HG03045 (cell line): ENCODE measurements at regions not wholly inside any gene's neighbourhood (a gene's known extent, or its start where the extent isn't known, plus 50 kb on each side); places are given as distances from the start of the nearest gene placed in this dataset.
"Not testable (repeated sequence)": the region's sequence is repeated elsewhere in the genome, so short reads cannot be mapped to it uniquely, and the experiment has no call there.

Source experiments
- ATAC-seq: cut with Tn5 transposase; IDR thresholded peaks from one replicate; pipeline ENCODE4 v1.9.1; 2021; ENCODE audit warnings: mild to moderate bottlenecking, moderate library complexity; ENCODE audit not compliant: unreplicated experiment

- no peak for ATAC-seq
These were observed 96.5 kb downstream of the PPIAL4G start for GRCh38 chr1:148386617-148387016.

GRCh38 chr1:148386031-148386398, 97.1 kb downstream of the PPIAL4G start:
- ATAC-seq: not testable (repeated sequence)

GRCh38 chr1:148385371-148386030, 97.6 kb downstream of the PPIAL4G start:
- ATAC-seq: no peak

GRCh38 chr1:148383966-148384365, 99.1 kb downstream of the PPIAL4G start:
- ATAC-seq: no peak

- ATAC-seq: no peak
These were observed 103.4 kb downstream of the PPIAL4G start for GRCh38 chr1:148379697-148380096.

- no peak for ATAC-seq
These were observed 104.0 kb downstream of the PPIAL4G start for GRCh38 chr1:148379170-148379500.

GRCh38 chr1:148377992-148378391, 105.1 kb downstream of the PPIAL4G start:
- ATAC-seq: not testable (repeated sequence)

GRCh38 chr1:148377045-148377444, 106.1 kb downstream of the PPIAL4G start:
- not testable (repeated sequence) for ATAC-seq

- no peak for ATAC-seq
These were observed 109.0 kb downstream of the PPIAL4G start for GRCh38 chr1:148374101-148374500.

- ATAC-seq: no peak
These were observed 109.7 kb downstream of the PPIAL4G start for GRCh38 chr1:148373192-148373925.

GRCh38 chr1:148372731-148373130, 110.4 kb downstream of the PPIAL4G start:
- ATAC-seq: no peak

- not testable (repeated sequence) for ATAC-seq
These were observed 110.9 kb downstream of the PPIAL4G start for GRCh38 chr1:148372051-148372726.

GRCh38 chr1:148371551-148371994, 111.5 kb downstream of the PPIAL4G start:
- ATAC-seq: not testable (repeated sequence)

GRCh38 chr1:148370661-148371060, 112.4 kb downstream of the PPIAL4G start:
- not testable (repeated sequence) for ATAC-seq

GRCh38 chr1:148367596-148367995, 115.5 kb downstream of the PPIAL4G start:
- no peak for ATAC-seq

- ATAC-seq: not testable (repeated sequence)
These were observed 116.9 kb downstream of the PPIAL4G start for GRCh38 chr1:148366136-148366753.

GRCh38 chr1:148365151-148365550, 118.0 kb downstream of the PPIAL4G start:
- ATAC-seq: not testable (repeated sequence)

GRCh38 chr1:148363979-148364378, 119.1 kb downstream of the PPIAL4G start:
- not testable (repeated sequence) for ATAC-seq

- no peak for ATAC-seq
These were observed 119.7 kb downstream of the PPIAL4G start for GRCh38 chr1:148363439-148363810.

- no peak for ATAC-seq
These were observed 120.3 kb downstream of the PPIAL4G start for GRCh38 chr1:148362626-148363438.

- ATAC-seq: no peak
These were observed 120.9 kb downstream of the PPIAL4G start for GRCh38 chr1:148362216-148362611.
